ENCODE measurements at regions not wholly inside any gene's neighbourhood (a gene's known extent, or its start where the extent isn't known, plus 50 kb on each side); places are given as distances from the start of the nearest gene placed in this dataset.

GRCh38 chr5:158519433-158520021, 580.2 kb downstream of the EBF1 start:
- Mint-ChIP-seq H3K9me3 (ENCODE audit: unreplicated experiment) (peaks cover 2% of the 10 kb centered on the region), H3K36me3 (ENCODE audit: unreplicated experiment) (no peaks in the 10 kb centered on the region), H3K4me3 (ENCODE audit: unreplicated experiment) (no peak overlapping the region), H3K4me1 (ENCODE audit: low read depth, unreplicated experiment) (no peaks in the 10 kb centered on the region), H3K27me3 (ENCODE audit: unreplicated experiment) (peaks cover 3% of the 10 kb centered on the region), H3K27ac (ENCODE audit: unreplicated experiment) (no peak overlapping the region)
- TF ChIP-seq CTCF (IDR thresholded peaks at IDR 0.05; ENCODE audit: partially characterized antibody, unreplicated experiment) = no peak
- no peak for DNase-seq

GRCh38 chr5:158516521-158516920, 583.2 kb downstream of the EBF1 start:
- Mint-ChIP-seq H3K4me1 (ENCODE audit: low read depth, unreplicated experiment) (no peaks in the 10 kb centered on the region), H3K4me3 (ENCODE audit: unreplicated experiment) (no peak overlapping the region), H3K36me3 (ENCODE audit: unreplicated experiment) (no peaks in the 10 kb centered on the region), H3K27me3 (ENCODE audit: unreplicated experiment) (peaks cover 1% of the 10 kb centered on the region), H3K27ac (ENCODE audit: unreplicated experiment) (no peak overlapping the region), H3K9me3 (ENCODE audit: unreplicated experiment) (no peaks in the 10 kb centered on the region)
- no peak for TF ChIP-seq CTCF (IDR thresholded peaks at IDR 0.05; ENCODE audit: partially characterized antibody, unreplicated experiment)
- DNase-seq = no peak

GRCh38 chr5:158514986-158515359, 584.7 kb downstream of the EBF1 start:
- H3K36me3 Mint-ChIP-seq (ENCODE audit: unreplicated experiment) = no peaks in the 10 kb centered on the region
- no peak overlapping the region for H3K4me3 Mint-ChIP-seq (ENCODE audit: unreplicated experiment)
- H3K27ac Mint-ChIP-seq (ENCODE audit: unreplicated experiment) = no peak overlapping the region

GRCh38 chr5:158514319-158514985, 585.3 kb downstream of the EBF1 start:
- DNase-seq = no peak
- TF ChIP-seq CTCF (IDR thresholded peaks at IDR 0.05; ENCODE audit: partially characterized antibody, unreplicated experiment) = no peak
- H3K9me3 Mint-ChIP-seq (ENCODE audit: unreplicated experiment) = peaks cover 3% of the 10 kb centered on the region
- no peak overlapping the region for H3K27ac Mint-ChIP-seq (ENCODE audit: unreplicated experiment)
- H3K4me3 Mint-ChIP-seq (ENCODE audit: unreplicated experiment) = no peak overlapping the region
- H3K4me1 Mint-ChIP-seq (ENCODE audit: low read depth, unreplicated experiment) = no peaks in the 10 kb centered on the region
- H3K27me3 Mint-ChIP-seq (ENCODE audit: unreplicated experiment) = peaks cover 5% of the 10 kb centered on the region
- no peaks in the 10 kb centered on the region for H3K36me3 Mint-ChIP-seq (ENCODE audit: unreplicated experiment)

More at GRCh38 chr5:158514986-158515359, 584.7 kb downstream of the EBF1 start:
- Mint-ChIP-seq H3K4me1 (ENCODE audit: low read depth, unreplicated experiment) (no peaks in the 10 kb centered on the region), H3K27me3 (ENCODE audit: unreplicated experiment) (peaks cover 5% of the 10 kb centered on the region), H3K9me3 (ENCODE audit: unreplicated experiment) (peaks cover 3% of the 10 kb centered on the region)
- TF ChIP-seq CTCF (IDR thresholded peaks at IDR 0.05; ENCODE audit: partially characterized antibody, unreplicated experiment) = no peak
- no peak for DNase-seq

All from glutamatergic neuron (in vitro differentiated cells).